ENCODE measurements at regions not wholly inside any gene's neighbourhood (a gene's known extent, or its start where the extent isn't known, plus 50 kb on each side); places are given as distances from the start of the nearest gene placed in this dataset.
"Not testable (repeated sequence)": the region's sequence is repeated elsewhere in the genome, so short reads cannot be mapped to it uniquely, and the experiment has no call there.

GRCh38 chrX:134045372-134045771, 60.0 kb upstream of the GPC3 start:
- not testable (repeated sequence) for H3K4me3 ChIP-seq (ENCODE audit: low read depth in 1 of 2, low read length in 2 of 2); H3K27me3 ChIP-seq (ENCODE audit: control insufficient read depth in 1 of 2, insufficient read depth in 2 of 2, low read length in 2 of 2); H3K27ac ChIP-seq (ENCODE audit: low read depth in 2 of 2, low read length in 1 of 2); H3K9me3 ChIP-seq (ENCODE audit: control insufficient read depth in 2 of 2, insufficient read depth in 1 of 2, low read depth in 1 of 2, low read length in 1 of 2); H3K4me1 ChIP-seq (ENCODE audit: control insufficient read depth in 2 of 2, insufficient read depth in 2 of 2, low read length in 1 of 2); H3K36me3 ChIP-seq (ENCODE audit: control insufficient read depth in 2 of 2, insufficient read depth in 2 of 2, low read length in 1 of 2)
- WGBS, 2 donors, result 87 to 92% methylated on average over 2 of the region's 3 CpGs

GRCh38 chrX:134067107-134067506, 81.7 kb upstream of the GPC3 start:
- not testable (repeated sequence) for H3K4me3 ChIP-seq (ENCODE audit: low read depth in 1 of 2, low read length in 2 of 2); H3K27me3 ChIP-seq (ENCODE audit: control insufficient read depth in 1 of 2, insufficient read depth in 2 of 2, low read length in 2 of 2); H3K4me1 ChIP-seq (ENCODE audit: control insufficient read depth in 2 of 2, insufficient read depth in 2 of 2, low read length in 1 of 2); H3K36me3 ChIP-seq (ENCODE audit: control insufficient read depth in 2 of 2, insufficient read depth in 2 of 2, low read length in 1 of 2); H3K27ac ChIP-seq (ENCODE audit: low read depth in 2 of 2, low read length in 1 of 2); H3K9me3 ChIP-seq (ENCODE audit: control insufficient read depth in 2 of 2, insufficient read depth in 1 of 2, low read depth in 1 of 2, low read length in 1 of 2)
- WGBS, 2 donors, result 83 to 90% methylated on average over 3 of the region's 3 CpGs

GRCh38 chrX:134071899-134072298, 86.5 kb upstream of the GPC3 start:
- not testable (repeated sequence) for H3K4me1 ChIP-seq (ENCODE audit: control insufficient read depth in 2 of 2, insufficient read depth in 2 of 2, low read length in 1 of 2); H3K36me3 ChIP-seq (ENCODE audit: control insufficient read depth in 2 of 2, insufficient read depth in 2 of 2, low read length in 1 of 2); H3K9me3 ChIP-seq (ENCODE audit: control insufficient read depth in 2 of 2, insufficient read depth in 1 of 2, low read depth in 1 of 2, low read length in 1 of 2); H3K4me3 ChIP-seq (ENCODE audit: low read depth in 1 of 2, low read length in 2 of 2); H3K27me3 ChIP-seq (ENCODE audit: control insufficient read depth in 1 of 2, insufficient read depth in 2 of 2, low read length in 2 of 2); H3K27ac ChIP-seq (ENCODE audit: low read depth in 2 of 2, low read length in 1 of 2)
- 59 to 74% methylated on average over 6 of the region's 6 CpGs for WGBS, 2 donors

GRCh38 chrX:134073341-134073740, 87.9 kb upstream of the GPC3 start:
- Histone ChIP-seq H3K27me3 (ENCODE audit: control insufficient read depth in 1 of 2, insufficient read depth in 2 of 2, low read length in 2 of 2) (peaks cover 0 to 7% of the 10 kb centered on the region in 2 donors), H3K4me3 (ENCODE audit: low read depth in 1 of 2, low read length in 2 of 2) (no peak overlapping the region), H3K27ac (ENCODE audit: low read depth in 2 of 2, low read length in 1 of 2) (no peak overlapping the region), H3K36me3 (ENCODE audit: control insufficient read depth in 2 of 2, insufficient read depth in 2 of 2, low read length in 1 of 2) (no peaks in the 10 kb centered on the region), H3K4me1 (ENCODE audit: control insufficient read depth in 2 of 2, insufficient read depth in 2 of 2, low read length in 1 of 2) (no peaks in the 10 kb centered on the region), H3K9me3 (ENCODE audit: control insufficient read depth in 2 of 2, insufficient read depth in 1 of 2, low read depth in 1 of 2, low read length in 1 of 2) (peaks cover 0 to 6% of the 10 kb centered on the region in 2 donors)
- 62 to 83% methylated on average over 2 of the region's 2 CpGs for WGBS, 2 donors

- no peaks in the 10 kb centered on the region for H3K4me1 ChIP-seq (ENCODE audit: control insufficient read depth in 2 of 2, insufficient read depth in 2 of 2, low read length in 1 of 2)
- WGBS, 2 donors, result 52 to 71% methylated on average over 3 of the region's 3 CpGs
- no peak overlapping the region for H3K27ac ChIP-seq (ENCODE audit: low read depth in 2 of 2, low read length in 1 of 2)
- H3K27me3 ChIP-seq (ENCODE audit: control insufficient read depth in 1 of 2, insufficient read depth in 2 of 2, low read length in 2 of 2), result peaks cover 0 to 7% of the 10 kb centered on the region in 2 donors
- peaks cover 0 to 6% of the 10 kb centered on the region in 2 donors for H3K9me3 ChIP-seq (ENCODE audit: control insufficient read depth in 2 of 2, insufficient read depth in 1 of 2, low read depth in 1 of 2, low read length in 1 of 2)
- H3K36me3 ChIP-seq (ENCODE audit: control insufficient read depth in 2 of 2, insufficient read depth in 2 of 2, low read length in 1 of 2), result no peaks in the 10 kb centered on the region
- H3K4me3 ChIP-seq (ENCODE audit: low read depth in 1 of 2, low read length in 2 of 2), result no peak overlapping the region
Observed at GRCh38 chrX:134074151-134074550, 88.8 kb upstream of the GPC3 start.

GRCh38 chrX:134075894-134076718, 90.7 kb upstream of the GPC3 start:
- Histone ChIP-seq H3K36me3 (ENCODE audit: control insufficient read depth in 2 of 2, insufficient read depth in 2 of 2, low read length in 1 of 2) (no peaks in the 10 kb centered on the region), H3K4me1 (ENCODE audit: control insufficient read depth in 2 of 2, insufficient read depth in 2 of 2, low read length in 1 of 2) (no peaks in the 10 kb centered on the region), H3K4me3 (ENCODE audit: low read depth in 1 of 2, low read length in 2 of 2) (no peak overlapping the region), H3K27me3 (ENCODE audit: control insufficient read depth in 1 of 2, insufficient read depth in 2 of 2, low read length in 2 of 2) (peaks cover 0 to 7% of the 10 kb centered on the region in 2 donors), H3K27ac (ENCODE audit: low read depth in 2 of 2, low read length in 1 of 2) (no peak overlapping the region), H3K9me3 (ENCODE audit: control insufficient read depth in 2 of 2, insufficient read depth in 1 of 2, low read depth in 1 of 2, low read length in 1 of 2) (peaks cover 3 to 6% of the 10 kb centered on the region in 2 donors)
- 75 to 88% methylated on average over 26 of the region's 26 CpGs for WGBS, 2 donors

GRCh38 chrX:134095366-134095765, 110.0 kb upstream of the GPC3 start:
- Histone ChIP-seq H3K9me3 (ENCODE audit: control insufficient read depth in 2 of 2, insufficient read depth in 1 of 2, low read depth in 1 of 2, low read length in 1 of 2) (no peaks in the 10 kb centered on the region), H3K4me3 (ENCODE audit: low read depth in 1 of 2, low read length in 2 of 2) (no peak overlapping the region), H3K27me3 (ENCODE audit: control insufficient read depth in 1 of 2, insufficient read depth in 2 of 2, low read length in 2 of 2) (no peaks in the 10 kb centered on the region), H3K27ac (ENCODE audit: low read depth in 2 of 2, low read length in 1 of 2) (no peak overlapping the region), H3K4me1 (ENCODE audit: control insufficient read depth in 2 of 2, insufficient read depth in 2 of 2, low read length in 1 of 2) (no peaks in the 10 kb centered on the region), H3K36me3 (ENCODE audit: control insufficient read depth in 2 of 2, insufficient read depth in 2 of 2, low read length in 1 of 2) (no peaks in the 10 kb centered on the region)

- no peaks in the 10 kb centered on the region for H3K36me3 ChIP-seq (ENCODE audit: control insufficient read depth in 2 of 2, insufficient read depth in 2 of 2, low read length in 1 of 2)
- no peak overlapping the region for H3K27ac ChIP-seq (ENCODE audit: low read depth in 2 of 2, low read length in 1 of 2)
- no peaks in the 10 kb centered on the region for H3K27me3 ChIP-seq (ENCODE audit: control insufficient read depth in 1 of 2, insufficient read depth in 2 of 2, low read length in 2 of 2)
- H3K4me3 ChIP-seq (ENCODE audit: low read depth in 1 of 2, low read length in 2 of 2), result no peak overlapping the region
- H3K4me1 ChIP-seq (ENCODE audit: control insufficient read depth in 2 of 2, insufficient read depth in 2 of 2, low read length in 1 of 2), result no peaks in the 10 kb centered on the region
- no peaks in the 10 kb centered on the region for H3K9me3 ChIP-seq (ENCODE audit: control insufficient read depth in 2 of 2, insufficient read depth in 1 of 2, low read depth in 1 of 2, low read length in 1 of 2)
Observed at GRCh38 chrX:134101636-134102035, 116.2 kb upstream of the GPC3 start.

- Histone ChIP-seq H3K27ac (ENCODE audit: low read depth in 2 of 2, low read length in 1 of 2) (no peak overlapping the region), H3K4me3 (ENCODE audit: low read depth in 1 of 2, low read length in 2 of 2) (no peak overlapping the region), H3K9me3 (ENCODE audit: control insufficient read depth in 2 of 2, insufficient read depth in 1 of 2, low read depth in 1 of 2, low read length in 1 of 2) (no peaks in the 10 kb centered on the region), H3K36me3 (ENCODE audit: control insufficient read depth in 2 of 2, insufficient read depth in 2 of 2, low read length in 1 of 2) (no peaks in the 10 kb centered on the region), H3K27me3 (ENCODE audit: control insufficient read depth in 1 of 2, insufficient read depth in 2 of 2, low read length in 2 of 2) (no peaks in the 10 kb centered on the region), H3K4me1 (ENCODE audit: control insufficient read depth in 2 of 2, insufficient read depth in 2 of 2, low read length in 1 of 2) (no peaks in the 10 kb centered on the region)
- 60 to 62% methylated on average over 3 of the region's 3 CpGs for WGBS, 2 donors
Observed at GRCh38 chrX:134115270-134115669, 121.7 kb upstream of the CCDC160 start.

GRCh38 chrX:134137341-134137740, 99.6 kb upstream of the CCDC160 start:
- H3K4me3 ChIP-seq (ENCODE audit: low read depth in 1 of 2, low read length in 2 of 2), result no peak overlapping the region
- no peak overlapping the region for H3K27ac ChIP-seq (ENCODE audit: low read depth in 2 of 2, low read length in 1 of 2)
- no peaks in the 10 kb centered on the region for H3K27me3 ChIP-seq (ENCODE audit: control insufficient read depth in 1 of 2, insufficient read depth in 2 of 2, low read length in 2 of 2)
- H3K9me3 ChIP-seq (ENCODE audit: control insufficient read depth in 2 of 2, insufficient read depth in 1 of 2, low read depth in 1 of 2, low read length in 1 of 2), result no peaks in the 10 kb centered on the region
- H3K4me1 ChIP-seq (ENCODE audit: control insufficient read depth in 2 of 2, insufficient read depth in 2 of 2, low read length in 1 of 2), result no peaks in the 10 kb centered on the region
- H3K36me3 ChIP-seq (ENCODE audit: control insufficient read depth in 2 of 2, insufficient read depth in 2 of 2, low read length in 1 of 2), result no peaks in the 10 kb centered on the region
- WGBS, 2 donors, result 43 to 47% methylated on average over 1 of the region's 1 CpG

Measured in esophagus (tissue), 2 donors.